IMR-90 (cell line): ENCODE measurements at regions not wholly inside any gene's neighbourhood (a gene's known extent, or its start where the extent isn't known, plus 50 kb on each side); places are given as distances from the start of the nearest gene placed in this dataset.

Source experiments
- BHLHE40 ChIP-seq: fragments of 150-350 bp; IDR thresholded peaks from 2 replicates; pipeline ENCODE4 v1.6.1; 2016; ENCODE audit warnings: mild to moderate bottlenecking, low read depth, low read length
- CEBPB ChIP-seq: IDR thresholded peaks from 2 replicates; pipeline ENCODE4 v1.6.1; 2012; ENCODE audit warnings: low read depth, low read length, improper control_type of control experiment
- CTCF ChIP-seq: conservative IDR thresholded peaks from 2 replicates; pipeline ENCODE4 v1.5.1; 2012; ENCODE audit warnings: mild to moderate bottlenecking, low read depth, low read length, improper control_type of control experiment
- FOS ChIP-seq: fragments of 150-350 bp; IDR thresholded peaks from 2 replicates; pipeline ENCODE4 v1.6.1; 2016; ENCODE audit warnings: low read depth, low read length
- POLR2A ChIP-seq: IDR thresholded peaks from 2 replicates; pipeline ENCODE4 v1.6.1; 2012; ENCODE audit warnings: mild to moderate bottlenecking, low read depth, low read length
- SMC3 ChIP-seq: fragments of 150-350 bp; IDR thresholded peaks from 2 replicates; pipeline ENCODE4 v1.6.1; 2016; ENCODE audit warnings: low read depth, mild to moderate bottlenecking, antibody characterized with exemption, low read length, moderate library complexity

- TF ChIP-seq POLR2A (no peak), CTCF (no peak), SMC3 (no peak), FOS (no peak), CEBPB (no peak), BHLHE40 (no peak)
These were observed 497.7 kb downstream of the OCA2 start for GRCh38 chr15:27601239-27601960.
